GM03348 (cell line): ENCODE measurements at regions not wholly inside any gene's neighbourhood (a gene's known extent, or its start where the extent isn't known, plus 50 kb on each side); places are given as distances from the start of the nearest gene placed in this dataset.
"Not testable (repeated sequence)": the region's sequence is repeated elsewhere in the genome, so short reads cannot be mapped to it uniquely, and the experiment has no call there.

Experiments
- DNase-seq: peaks from one replicate; pipeline ENCODE4 v3.0.0; 2012; ENCODE audit warnings: low spot score

DNA sequence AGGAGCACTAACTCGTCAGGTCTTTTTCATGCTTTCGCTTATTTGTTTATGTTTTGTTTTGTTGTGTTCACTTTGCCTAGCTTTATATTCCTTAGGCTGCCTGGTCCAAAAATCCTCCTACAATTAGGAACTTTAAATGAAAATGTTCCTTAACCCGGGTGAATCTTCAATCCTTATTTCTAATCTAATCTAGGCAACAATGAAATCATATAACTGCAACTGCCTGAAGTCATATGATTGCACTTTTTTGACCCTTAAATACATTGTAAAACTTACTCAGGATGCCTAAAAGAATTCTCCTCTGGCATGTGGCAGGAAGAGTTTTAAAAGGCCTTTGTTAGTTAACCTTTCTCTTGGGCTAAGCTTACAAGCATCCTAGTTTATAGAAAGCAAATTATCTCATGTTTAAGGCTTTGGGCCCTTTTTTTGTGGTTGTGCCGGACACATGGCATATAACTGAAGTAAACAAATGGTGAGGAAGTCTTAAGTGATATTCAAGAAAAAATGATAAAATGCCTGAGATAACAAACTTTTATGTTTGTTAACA is 279.4 kb downstream of the FAT4 start:
- DNase-seq: no peak

DNA sequence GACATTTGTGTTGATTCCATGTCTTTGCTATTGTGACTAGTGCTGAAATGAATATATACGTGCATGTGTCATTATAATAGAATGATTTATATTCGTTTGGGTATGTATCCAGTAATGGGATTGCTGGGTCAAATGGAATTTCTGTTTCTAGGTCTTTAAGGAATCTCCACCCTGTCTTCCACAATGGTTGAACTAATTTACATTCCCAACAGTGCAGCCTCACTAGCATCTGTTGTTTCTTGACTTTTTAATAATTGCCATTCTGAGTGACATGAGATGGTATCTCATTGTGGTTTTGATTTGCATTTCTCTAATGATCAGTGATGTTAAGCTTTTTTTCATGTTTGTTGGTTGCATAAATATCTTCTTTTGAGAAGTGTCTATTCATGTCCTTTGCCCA is 291.2 kb downstream of the FAT4 start:
- DNase-seq: not testable (repeated sequence)

DNA sequence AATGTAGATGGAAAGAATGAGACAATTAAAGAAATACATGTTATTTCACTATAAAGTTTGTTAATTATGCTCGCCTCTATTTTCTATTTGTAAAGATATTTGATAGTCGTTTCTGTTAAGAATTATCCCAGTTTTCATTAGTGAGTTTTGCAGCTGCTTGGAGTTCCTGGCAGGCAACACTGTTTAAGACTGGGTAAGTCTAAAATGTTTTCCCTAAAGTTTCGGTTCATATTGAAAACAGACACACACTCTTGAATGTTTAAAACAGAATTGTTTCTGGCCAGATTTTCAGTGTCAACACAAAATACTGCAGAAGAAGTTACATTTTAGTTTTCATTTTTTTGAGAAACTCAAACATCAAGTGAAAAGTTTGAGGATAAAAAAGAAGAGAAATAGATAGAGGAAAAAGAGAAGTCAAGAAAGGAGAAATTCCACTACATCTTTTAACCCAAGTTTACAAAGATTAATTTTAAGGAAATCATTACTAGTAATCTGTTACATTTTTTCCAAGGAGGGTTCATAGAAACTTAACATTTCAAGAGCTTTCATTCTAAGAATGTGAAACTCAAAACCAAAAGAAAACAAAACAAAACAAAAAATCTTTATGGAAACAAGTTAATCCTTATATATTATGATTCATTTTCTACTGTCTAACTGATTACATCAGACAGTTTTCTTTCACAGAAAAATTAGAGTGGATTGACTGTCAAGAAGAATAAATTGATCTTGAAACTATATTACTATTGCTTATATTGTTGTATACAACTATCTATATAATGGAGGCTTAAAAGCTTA is 305.5 kb downstream of the FAT4 start:
- DNase-seq: peak; percentile 19

DNA sequence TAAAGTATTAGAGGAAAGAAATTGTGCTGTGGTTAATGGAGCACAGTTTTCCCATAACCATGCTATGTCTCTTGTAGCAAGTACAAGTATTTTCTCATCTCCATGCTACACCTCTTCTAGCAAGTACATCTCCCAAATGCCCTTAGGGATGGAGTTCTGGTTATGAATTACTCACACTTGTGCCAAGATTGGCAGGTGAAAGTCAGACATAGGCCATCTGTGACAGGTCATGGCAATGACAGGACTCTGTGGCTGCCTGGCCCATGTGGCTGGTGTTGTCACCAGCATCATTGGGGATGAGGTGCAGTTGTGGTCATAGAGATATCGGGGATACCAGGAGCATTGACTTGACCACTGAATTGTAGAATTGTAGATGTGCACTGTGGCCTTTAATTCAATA is 310.2 kb downstream of the FAT4 start:
- no peak for DNase-seq

DNA sequence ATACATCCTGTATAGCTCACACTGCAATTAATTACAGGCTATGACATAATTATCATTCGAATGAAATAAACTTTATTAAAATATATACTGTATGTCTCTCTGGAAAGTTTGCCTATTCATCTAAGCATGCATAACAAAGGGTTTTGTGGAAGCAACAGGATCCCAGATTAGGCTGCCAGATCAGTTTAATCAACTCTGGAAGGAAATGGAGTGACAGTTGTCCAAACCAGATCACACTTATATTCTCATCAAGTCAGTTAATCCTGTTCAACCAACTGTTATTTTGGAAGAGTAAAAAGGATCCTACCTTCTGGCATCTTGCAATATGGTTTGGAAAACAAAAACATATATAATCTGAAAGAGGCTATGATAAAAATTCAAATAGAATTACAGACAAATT is 312.2 kb downstream of the FAT4 start:
- DNase-seq: no peak

DNA sequence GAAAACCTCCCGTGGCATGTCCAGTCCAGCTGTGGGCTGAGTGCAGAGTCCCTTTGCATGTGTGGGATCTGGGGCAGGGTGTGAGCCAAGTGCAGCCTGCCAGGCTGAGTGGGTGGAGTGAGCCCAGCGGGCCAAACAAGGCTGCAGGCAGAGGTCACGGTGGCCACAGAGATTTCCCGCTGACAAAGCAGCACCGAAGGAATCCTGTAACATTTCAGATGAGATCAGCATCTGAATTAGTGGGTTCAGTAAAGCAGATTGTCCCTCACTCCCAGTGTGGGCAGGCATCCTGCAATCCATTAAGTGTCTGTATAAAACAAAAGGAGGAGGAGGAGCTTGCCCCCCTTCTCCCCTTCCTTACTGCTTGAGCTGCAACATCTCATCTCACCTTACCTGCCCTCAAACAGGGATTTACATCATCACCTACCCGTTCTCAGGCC is 324.4 kb downstream of the FAT4 start:
- DNase-seq: peak; percentile 6

DNA sequence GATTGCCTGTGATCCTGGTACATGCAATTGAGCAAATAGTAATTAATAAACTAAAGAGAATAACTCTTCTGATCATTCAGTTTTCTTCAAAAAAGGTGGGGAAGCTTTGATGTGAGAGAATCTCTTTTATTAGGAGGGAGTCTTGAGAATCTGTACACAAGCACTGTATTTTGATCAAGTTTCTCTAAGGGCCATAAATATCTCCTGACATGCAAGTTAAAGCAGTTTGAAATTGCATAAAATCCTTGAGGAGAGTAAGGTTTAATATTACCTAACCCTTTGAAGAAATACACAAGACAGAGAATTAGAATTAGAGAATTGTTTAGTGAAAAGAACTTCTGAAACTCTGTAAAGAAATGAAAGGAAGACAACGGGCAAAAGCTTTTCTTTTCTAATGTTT is 326.9 kb downstream of the FAT4 start:
- no peak for DNase-seq

DNA sequence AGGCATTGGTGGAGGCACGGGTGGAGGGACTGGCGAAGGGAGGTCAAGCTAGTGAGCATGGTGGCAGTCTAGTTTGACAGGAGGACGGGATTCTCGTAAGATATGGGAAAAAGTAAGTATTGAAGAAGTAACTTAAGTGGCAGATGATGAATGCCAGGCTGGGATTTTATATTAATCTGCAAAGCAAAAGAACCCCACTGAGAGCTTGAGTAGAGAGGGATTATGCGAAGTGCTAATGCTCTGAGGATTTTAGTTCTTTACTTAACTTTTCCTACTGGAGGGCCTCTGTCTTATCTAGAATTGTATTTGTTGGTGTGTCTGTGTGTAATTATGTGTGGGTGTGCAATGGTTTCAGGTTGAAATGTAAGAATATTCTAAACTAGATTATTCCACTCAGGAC is 327.9 kb downstream of the FAT4 start:
- DNase-seq: no peak

DNA sequence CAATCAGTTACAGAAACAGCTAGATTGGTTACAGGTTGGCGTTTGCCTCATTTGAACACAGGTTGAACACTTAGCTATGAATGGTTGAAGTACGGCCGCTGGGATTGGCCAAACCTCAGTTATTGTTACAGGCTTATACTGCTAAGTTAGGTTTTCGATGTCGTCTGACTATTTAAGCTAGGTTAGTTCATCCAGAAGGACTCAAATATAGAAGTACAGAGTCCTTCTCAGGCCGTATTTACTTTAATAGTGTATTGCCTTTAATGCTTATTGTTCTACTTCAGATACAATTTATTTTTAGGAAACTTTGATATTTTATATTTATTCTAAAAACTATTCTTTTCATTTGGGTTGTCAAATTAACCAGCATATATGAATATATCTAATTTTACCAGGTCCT is 334.7 kb downstream of the FAT4 start:
- DNase-seq: no peak

DNA sequence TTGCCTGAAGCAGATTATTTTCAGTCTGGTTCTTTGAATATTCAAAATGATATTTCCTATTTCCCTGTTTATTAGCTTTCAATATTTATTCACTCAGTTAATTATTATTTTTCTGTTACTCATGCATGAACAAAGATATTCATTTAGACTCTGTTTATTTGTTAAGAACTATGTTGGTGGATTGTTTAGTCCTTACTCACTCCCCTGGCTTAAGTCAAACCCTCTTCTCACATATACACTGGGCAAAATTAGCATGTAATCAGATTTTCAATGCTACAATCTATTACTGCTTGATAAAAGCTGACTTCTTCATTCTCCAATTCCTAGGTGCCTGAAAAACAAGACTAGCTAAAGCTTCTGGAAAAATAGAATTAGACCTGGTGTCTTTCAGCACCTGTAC is 335.8 kb downstream of the FAT4 start:
- no peak for DNase-seq

DNA sequence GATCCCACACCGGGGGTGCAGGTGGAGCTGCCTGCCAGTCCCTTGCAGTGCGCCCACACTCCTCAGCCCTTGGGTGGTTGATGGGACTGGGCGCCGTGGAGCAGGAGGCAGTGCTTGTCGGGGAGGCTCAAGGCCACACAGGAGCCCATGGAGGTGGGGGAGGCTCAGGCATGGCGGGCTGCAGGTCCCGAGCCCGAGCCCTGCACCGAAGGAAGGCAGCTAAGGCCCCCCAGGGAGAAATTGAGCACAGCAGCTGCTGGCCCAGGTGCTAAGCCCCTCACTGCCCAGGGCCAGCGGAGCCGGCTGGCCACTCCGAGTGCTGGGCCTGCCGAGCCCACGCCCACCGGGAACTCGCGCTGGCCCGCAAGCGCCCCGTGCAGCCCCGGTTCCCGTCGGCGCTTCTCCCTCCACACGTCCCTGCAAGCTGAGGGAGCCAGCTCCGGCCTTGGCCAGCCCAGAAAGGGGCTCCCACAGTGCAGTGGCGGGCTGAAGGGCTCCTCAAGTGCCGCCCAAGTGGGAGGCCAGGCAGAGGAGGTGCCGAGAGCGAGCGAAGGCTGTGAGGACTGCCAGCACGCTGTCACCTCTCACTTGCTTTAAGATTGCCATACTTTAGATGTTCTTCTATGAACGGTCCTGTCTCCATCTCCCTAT is 337.1 kb downstream of the FAT4 start:
- not testable (repeated sequence) for DNase-seq

DNA sequence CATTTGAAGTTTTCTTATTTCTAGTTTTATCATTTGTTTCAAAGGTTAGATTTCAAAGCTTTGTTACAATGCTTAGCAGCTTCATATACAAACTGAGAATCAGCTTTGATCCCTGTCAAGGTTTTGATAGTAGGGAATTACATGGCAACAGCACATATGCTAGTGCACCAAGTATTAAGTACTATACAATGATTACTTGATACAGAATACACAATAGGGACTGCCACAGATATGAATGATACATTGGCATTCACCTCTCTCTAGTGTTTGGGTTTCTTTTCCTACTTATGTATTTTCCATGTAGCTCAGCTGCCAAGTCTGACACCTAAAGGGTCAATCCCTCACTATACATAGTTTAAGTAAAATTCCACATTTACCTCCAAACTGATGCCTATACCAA is 344.0 kb downstream of the FAT4 start:
- no peak for DNase-seq

DNA sequence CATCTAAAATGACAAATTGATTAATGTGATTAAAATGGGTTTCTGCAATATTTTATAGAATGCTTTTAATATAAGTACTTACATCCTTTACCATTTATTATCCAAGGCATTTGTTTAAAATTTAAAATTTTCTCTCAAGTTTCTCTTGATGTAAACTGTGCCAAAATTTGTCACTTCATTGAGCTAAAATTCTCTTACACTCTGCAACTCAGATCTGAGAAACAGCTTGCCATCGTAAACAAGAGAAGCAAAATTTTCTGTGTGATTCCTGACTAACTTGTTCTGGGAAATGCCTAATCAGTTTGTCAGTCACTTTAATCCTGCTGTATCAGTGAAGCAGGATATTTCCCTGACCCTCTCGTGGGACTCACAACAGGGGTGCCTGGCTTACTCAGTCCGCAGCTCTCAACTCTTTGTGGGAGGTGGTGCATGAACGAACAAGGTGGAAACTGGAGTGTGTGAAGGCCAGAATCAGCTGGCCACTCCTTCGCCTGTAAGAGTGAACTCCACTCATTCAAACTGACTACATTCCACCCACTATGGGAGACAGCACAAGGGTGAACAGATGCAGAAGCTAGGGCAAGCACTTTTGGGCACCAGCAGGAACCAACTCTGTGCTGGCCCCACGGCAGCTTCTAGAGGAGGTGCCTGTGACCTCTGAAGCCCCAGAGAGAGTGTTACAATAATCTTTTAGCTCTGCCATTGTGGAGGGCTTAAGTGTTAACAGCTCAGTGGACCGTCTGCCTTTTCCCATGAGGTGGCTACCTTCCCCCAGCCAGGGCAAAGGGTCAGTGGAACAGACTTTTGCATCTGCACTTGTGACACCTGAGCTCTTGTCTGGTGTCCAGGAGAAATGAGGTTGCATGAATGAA is 349.4 kb downstream of the FAT4 start:
- no peak for DNase-seq

DNA sequence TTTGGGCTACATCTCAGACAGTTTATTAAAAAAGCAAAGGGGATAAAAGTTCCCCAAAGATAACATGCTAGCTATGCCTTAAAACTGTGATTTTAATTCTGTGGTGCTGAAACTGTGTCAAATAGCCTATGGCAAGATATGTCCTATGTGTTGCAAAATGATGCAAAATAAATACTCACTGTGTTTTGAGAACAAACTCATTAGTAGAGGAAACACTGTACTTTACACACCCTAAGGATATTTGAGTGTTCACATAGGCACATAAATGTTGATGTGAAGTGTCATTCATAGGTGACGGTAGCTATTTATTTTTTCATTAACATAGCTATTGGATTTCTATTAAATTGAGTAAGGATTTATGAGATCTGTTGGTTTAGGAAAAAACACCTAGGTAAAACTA is 351.9 kb downstream of the FAT4 start:
- DNase-seq: no peak

DNA sequence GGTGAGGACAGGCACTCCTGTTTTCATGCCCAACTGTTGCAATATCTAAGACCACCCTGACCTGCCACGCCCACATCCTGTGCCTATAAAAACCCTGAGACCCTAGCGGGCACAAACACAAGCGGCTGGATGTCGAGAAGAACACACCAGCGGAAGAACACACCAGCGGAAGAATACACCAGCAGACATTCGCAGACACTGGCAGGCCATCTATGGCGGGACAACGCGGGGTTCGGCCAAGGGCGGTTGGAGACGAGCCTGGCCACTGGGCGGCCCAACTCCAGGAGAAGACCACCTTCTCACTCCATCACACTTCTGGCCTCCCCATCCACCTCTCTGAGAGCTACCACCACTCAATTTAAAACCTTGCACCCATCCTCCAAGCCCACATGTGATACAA is 361.4 kb downstream of the FAT4 start:
- DNase-seq: no peak

DNA sequence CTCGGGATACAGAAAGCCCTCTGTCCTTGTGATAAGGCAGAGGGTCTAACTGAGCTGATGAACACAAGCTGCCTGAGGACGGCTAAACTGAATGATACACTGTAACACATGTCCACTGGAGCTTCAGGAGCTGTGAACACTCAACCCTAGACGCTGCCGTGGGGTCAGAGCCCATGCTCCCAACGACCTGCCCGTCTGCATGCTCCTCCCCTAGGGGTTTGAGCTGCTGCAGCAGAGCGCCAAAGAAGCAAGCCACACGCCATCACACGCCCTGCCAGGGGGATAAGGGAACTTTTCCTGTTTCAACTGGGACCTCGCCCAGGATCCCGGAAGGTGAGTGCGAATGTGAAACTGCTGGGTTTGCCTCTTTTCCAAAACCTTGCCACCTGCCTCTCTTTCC is 361.8 kb downstream of the FAT4 start:
- no peak for DNase-seq

DNA sequence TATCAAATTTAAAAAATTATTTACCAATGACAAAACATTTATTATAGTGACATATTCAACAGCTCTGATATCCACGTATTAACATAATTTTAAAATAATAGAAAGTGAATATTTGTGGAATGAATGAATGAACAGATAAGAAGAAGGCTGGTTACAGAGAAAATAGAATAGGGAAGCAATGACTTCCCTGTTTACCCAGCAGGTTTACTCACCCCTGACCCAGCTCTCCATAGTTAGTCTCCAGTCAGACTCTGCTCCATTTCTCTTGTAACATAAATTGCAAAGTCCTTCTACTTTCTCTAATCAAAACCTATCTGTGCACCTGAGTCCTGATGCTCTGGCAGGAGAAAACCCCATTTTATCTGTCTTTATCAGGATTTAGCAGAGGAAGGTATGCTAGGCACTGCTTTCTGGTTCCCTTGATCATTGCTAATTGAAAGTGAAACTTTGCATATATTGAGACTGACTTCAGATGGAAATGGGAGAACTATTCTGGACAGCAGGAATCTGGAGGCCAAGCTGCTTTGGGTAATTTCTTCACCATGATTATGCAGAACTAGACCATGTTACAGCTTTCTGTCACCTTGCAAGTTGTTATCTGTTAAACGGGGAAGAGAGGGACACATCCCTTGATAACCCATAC is 363.0 kb downstream of the FAT4 start:
- DNase-seq: no peak

DNA sequence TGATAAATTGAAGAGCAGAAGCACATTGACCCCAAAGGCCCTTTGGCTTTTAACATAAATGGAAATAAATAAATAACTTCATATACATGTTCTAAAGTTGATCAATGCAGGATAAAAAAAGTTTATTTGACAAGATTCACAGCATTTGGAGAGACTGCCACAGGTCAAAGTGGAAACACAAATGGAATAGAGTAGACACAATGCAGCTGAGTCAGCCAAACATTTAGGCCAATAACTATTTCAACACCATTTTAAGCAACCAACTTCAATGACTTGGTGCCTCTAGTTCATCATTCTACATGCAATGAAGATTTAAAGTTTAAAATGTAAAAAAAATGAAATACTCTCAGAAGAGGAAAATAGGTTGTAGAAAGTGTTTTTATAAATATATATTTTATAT is 365.2 kb downstream of the FAT4 start:
- no peak for DNase-seq

DNA sequence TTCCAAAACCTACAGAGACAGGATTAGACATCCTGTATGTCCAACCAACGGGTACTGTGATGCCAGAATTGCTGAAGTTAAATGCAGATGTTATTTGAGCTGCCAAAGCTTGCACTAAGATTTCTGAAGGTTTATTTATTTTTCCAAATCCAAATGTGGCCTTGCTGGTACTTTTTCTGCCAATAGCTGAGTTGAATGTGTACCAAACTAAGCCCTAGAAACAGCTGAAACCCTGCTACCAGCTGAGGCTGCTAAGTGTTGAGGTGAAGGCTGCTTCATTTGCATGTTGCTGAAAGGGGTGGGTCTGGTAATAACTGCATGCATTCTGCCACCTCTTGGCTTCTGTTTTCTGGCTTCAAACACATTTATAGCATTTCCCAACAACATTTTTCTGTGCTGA is 366.5 kb downstream of the FAT4 start:
- no peak for DNase-seq

DNA sequence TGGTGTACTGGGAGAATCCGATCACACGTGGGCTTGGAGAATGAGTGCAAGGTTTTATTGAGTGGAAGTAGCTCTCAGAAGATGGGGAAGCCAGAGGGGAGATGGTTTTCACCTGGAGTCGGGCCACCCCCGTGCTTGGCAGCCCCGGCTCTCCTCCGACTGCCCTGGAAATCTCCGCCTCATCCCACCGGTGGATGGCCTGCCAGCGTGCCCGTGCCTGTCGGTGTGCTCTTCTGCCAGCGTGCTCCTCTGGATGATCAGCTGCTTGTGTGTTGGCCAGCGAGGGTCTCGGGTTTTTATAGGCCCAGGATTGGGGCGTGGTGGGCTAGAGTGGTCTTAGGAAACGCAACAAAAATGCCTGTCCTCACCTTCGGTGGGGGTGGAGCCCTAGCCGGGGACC is 368.0 kb downstream of the FAT4 start:
- no peak for DNase-seq

DNA sequence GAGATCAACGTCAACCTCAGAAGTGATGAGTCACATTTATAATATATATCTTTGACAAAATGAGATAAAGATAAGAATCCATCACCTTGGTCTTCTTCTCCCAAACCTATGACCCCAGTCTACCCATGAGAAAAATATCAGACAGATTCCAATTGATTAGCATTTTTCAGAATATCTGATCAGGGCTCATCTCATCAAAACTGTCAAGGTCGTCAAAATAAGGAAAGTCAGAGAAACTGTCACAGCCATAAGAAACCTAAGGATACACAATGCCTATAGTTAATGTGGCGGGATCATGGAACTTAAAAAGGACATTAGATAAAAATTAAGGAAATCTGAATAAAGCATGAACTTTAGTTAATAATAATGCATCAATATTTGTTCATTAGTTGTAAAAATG is 374.1 kb downstream of the FAT4 start:
- no peak for DNase-seq

DNA sequence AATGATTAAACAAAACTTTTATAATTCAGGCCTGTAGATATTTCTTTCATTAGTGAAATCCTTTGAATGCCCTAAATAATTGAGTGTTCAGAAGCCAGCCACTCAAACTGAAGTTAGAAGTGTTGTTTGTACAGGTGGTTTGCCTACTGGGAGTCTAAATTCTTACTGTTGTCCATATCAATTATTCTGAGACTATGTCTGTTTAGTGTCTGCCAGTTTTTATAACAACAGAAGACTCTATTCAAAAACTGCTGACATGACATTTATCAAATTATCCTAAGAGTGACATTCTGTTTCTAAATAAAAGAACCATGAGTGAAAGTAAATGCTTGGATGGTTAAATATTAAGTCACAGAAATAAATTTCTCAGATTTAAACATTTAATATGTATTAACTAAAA is 375.1 kb downstream of the FAT4 start:
- no peak for DNase-seq
